ENCODE measurements at regions not wholly inside any gene's neighbourhood (a gene's known extent, or its start where the extent isn't known, plus 50 kb on each side); places are given as distances from the start of the nearest gene placed in this dataset.

GRCh38 chr12:93198086-93198485 is 179.6 kb upstream of the NUDT4 start:
- no peak for DNase-seq (ENCODE audit: extremely low read depth in 1 of 2, low read depth in 1 of 2)

- DNase-seq (ENCODE audit: extremely low read depth in 1 of 2, low read depth in 1 of 2): no peak
Observed at GRCh38 chr12:93199831-93200236, 177.9 kb upstream of the NUDT4 start.

- no peak for DNase-seq (ENCODE audit: extremely low read depth in 1 of 2, low read depth in 1 of 2)
Observed at GRCh38 chr12:93200291-93200917, 177.3 kb upstream of the NUDT4 start.

GRCh38 chr12:93201990-93202389 is 175.7 kb upstream of the NUDT4 start:
- DNase-seq (ENCODE audit: extremely low read depth in 1 of 2, low read depth in 1 of 2): no peak

GRCh38 chr12:93202688-93203087 is 175.0 kb upstream of the NUDT4 start:
- no peak for DNase-seq (ENCODE audit: extremely low read depth in 1 of 2, low read depth in 1 of 2)

GRCh38 chr12:93203361-93203760 is 174.4 kb upstream of the NUDT4 start:
- no peak for DNase-seq (ENCODE audit: extremely low read depth in 1 of 2, low read depth in 1 of 2)

- no peak for DNase-seq (ENCODE audit: extremely low read depth in 1 of 2, low read depth in 1 of 2)
Observed at GRCh38 chr12:93204896-93205295, 172.8 kb upstream of the NUDT4 start.

GRCh38 chr12:93205361-93205760 is 172.4 kb upstream of the NUDT4 start:
- DNase-seq (ENCODE audit: extremely low read depth in 1 of 2, low read depth in 1 of 2): no peak

GRCh38 chr12:93208011-93208410 is 169.7 kb upstream of the NUDT4 start:
- no peak for DNase-seq (ENCODE audit: extremely low read depth in 1 of 2, low read depth in 1 of 2)

- DNase-seq (ENCODE audit: extremely low read depth in 1 of 2, low read depth in 1 of 2): no peak
Observed at GRCh38 chr12:93214523-93215289, 163.0 kb upstream of the NUDT4 start.

GRCh38 chr12:93215290-93215678 is 162.4 kb upstream of the NUDT4 start:
- no peak for DNase-seq (ENCODE audit: extremely low read depth in 1 of 2, low read depth in 1 of 2)

- DNase-seq (ENCODE audit: extremely low read depth in 1 of 2, low read depth in 1 of 2): no peak
Observed at GRCh38 chr12:93219947-93220346, 157.8 kb upstream of the NUDT4 start.

GRCh38 chr12:93221841-93222240 is 155.9 kb upstream of the NUDT4 start:
- no peak for DNase-seq (ENCODE audit: extremely low read depth in 1 of 2, low read depth in 1 of 2)

GRCh38 chr12:93223440-93224426 is 154.0 kb upstream of the NUDT4 start:
- no peak for DNase-seq (ENCODE audit: extremely low read depth in 1 of 2, low read depth in 1 of 2)

- no peak for DNase-seq (ENCODE audit: extremely low read depth in 1 of 2, low read depth in 1 of 2)
Observed at GRCh38 chr12:93225094-93225493, 152.6 kb upstream of the NUDT4 start.

- no peak for DNase-seq (ENCODE audit: extremely low read depth in 1 of 2, low read depth in 1 of 2)
Observed at GRCh38 chr12:93226361-93226760, 151.4 kb upstream of the NUDT4 start.

GRCh38 chr12:93229494-93230325 is 148.0 kb upstream of the NUDT4 start:
- DNase-seq (ENCODE audit: extremely low read depth in 1 of 2, low read depth in 1 of 2): no peak

- DNase-seq (ENCODE audit: extremely low read depth in 1 of 2, low read depth in 1 of 2): no peak
Observed at GRCh38 chr12:93230326-93230720, 147.4 kb upstream of the NUDT4 start.

GRCh38 chr12:93231938-93232337 is 145.8 kb upstream of the NUDT4 start:
- DNase-seq (ENCODE audit: extremely low read depth in 1 of 2, low read depth in 1 of 2): no peak

GRCh38 chr12:93234641-93235040 is 143.1 kb upstream of the NUDT4 start:
- DNase-seq (ENCODE audit: extremely low read depth in 1 of 2, low read depth in 1 of 2): no peak

GRCh38 chr12:93235881-93236280 is 141.8 kb upstream of the NUDT4 start:
- DNase-seq (ENCODE audit: extremely low read depth in 1 of 2, low read depth in 1 of 2): no peak
